Gastroesophageal sphincter (tissue), 4 donors: ENCODE measurements at regions not wholly inside any gene's neighbourhood (a gene's known extent, or its start where the extent isn't known, plus 50 kb on each side); places are given as distances from the start of the nearest gene placed in this dataset.

Experiments
- ATAC-seq: fragments of 150-250 bp; one replicate; pipeline ENCODE4 v1.9.1; 2016; ENCODE audit warnings: mild to moderate bottlenecking, moderate library complexity
- H3K27ac ChIP-seq, 4 donors: fragments of 200-600 bp; sonication (generic) in 3 of 4; 1 replicate in 3 of 4; 2 replicates in 1 of 4; pipeline ENCODE4 v1.5.1; 2016 to 2019
- H3K27me3 ChIP-seq: fragments of 200-600 bp; sonication (generic); one replicate; pipeline ENCODE4 v1.5.1; 2019
- H3K36me3 ChIP-seq, 2 donors: fragments of 200-600 bp; sonication (generic); one replicate each; pipeline ENCODE4 v1.5.1; 2019; ENCODE audit warnings: control low read depth in 1 of 2
- H3K4me1 ChIP-seq, 3 donors: fragments of 200-600 bp; sonication (generic); 1 replicate in 2 of 3; 2 replicates in 1 of 3; pipeline ENCODE4 v1.5.1; 2016 to 2019; ENCODE audit warnings: control low read depth in 2 of 3
- H3K4me3 ChIP-seq, 2 donors: fragments of 200-600 bp; sonication (generic); one replicate each; pipeline ENCODE4 v1.5.1; 2019; ENCODE audit warnings: mild to moderate bottlenecking in 1 of 2, moderate library complexity in 1 of 2
- H3K9me3 ChIP-seq, 3 donors: fragments of 200-600 bp; sonication (generic); one replicate each; pipeline ENCODE4 v1.5.1; 2017 to 2019; ENCODE audit warnings: control low read depth in 2 of 3
- CTCF ChIP-seq, 4 experiments: fragments of 200-600 bp in 2 of 4; fragments of 450-650 bp in 2 of 4; sonication (generic) in 1 of 4; IDR thresholded peaks; one replicate each; pipeline ENCODE4 v1.5.1; 2017 to 2019; ENCODE audit warnings: antibody characterized with exemption in 4 of 4, mild to moderate bottlenecking in 2 of 4, moderate library complexity in 2 of 4
- EP300 ChIP-seq: sonication (generic); formaldehyde crosslinking; IDR thresholded peaks from one replicate; pipeline ENCODE4 v1.6.1; 2017; ENCODE audit warnings: antibody characterized with exemption, mild to moderate bottlenecking
- POLR2A ChIP-seq, 2 donors: fragments of 450-650 bp; IDR thresholded peaks; one replicate each; pipeline ENCODE4 v1.6.1; 2017; ENCODE audit warnings: antibody characterized with exemption in 2 of 2, mild to moderate bottlenecking in 2 of 2, moderate library complexity in 1 of 2
- POLR2AphosphoS5 ChIP-seq: sonication (generic); formaldehyde crosslinking; IDR thresholded peaks from one replicate; pipeline ENCODE4 v1.6.1; 2017; ENCODE audit warnings: antibody characterized with exemption
- WGBS, 2 donors: methylation state at CpG; one replicate each; pipeline ENCODE4 v1.1.5; 2018; ENCODE audit warnings: low coverage in 1 of 2; 5-methylcytosine and 5-hydroxymethylcytosine counted together

DNA sequence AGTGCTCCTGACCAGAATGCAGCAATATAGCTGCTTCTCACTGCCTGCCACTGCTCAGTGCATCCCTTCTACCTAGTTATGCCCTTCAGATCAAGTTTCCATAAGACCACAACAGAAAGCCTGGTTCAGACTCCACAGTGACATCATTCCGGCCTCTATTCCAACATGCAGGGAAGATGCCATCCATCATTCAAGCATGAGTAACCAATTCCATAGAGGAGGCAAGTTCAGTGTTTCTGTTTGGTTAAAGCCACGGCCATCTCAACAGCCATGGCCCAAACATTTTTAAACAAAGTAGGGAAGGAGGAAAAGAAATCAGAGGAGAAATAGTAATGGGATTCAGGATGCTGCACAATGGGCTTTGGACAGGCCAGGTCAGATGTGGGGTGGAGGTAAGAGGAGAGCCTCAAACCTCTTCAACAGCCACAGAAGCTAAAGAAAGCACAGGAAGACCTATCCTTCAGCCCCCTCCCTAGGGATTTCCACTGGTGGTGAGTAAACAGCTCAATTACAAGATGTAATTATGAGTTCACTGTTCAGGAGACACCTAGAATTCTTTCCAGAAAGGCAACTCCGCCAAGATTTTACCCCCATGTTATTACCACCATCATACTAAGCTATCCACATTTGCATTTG lies 484.9 kb downstream of the SETD4 start:
- ATAC-seq, result no peak
- 83 to 85% methylated on average over 2 to 3 of the region's 3 CpGs for WGBS, 2 donors
- H3K27me3 ChIP-seq, result peaks cover 7% of the 10 kb centered on the region
- no peaks in the 10 kb centered on the region for H3K4me1 ChIP-seq
- H3K4me3 ChIP-seq, result no peak overlapping the region
- H3K27ac ChIP-seq, result no peak overlapping the region
- H3K36me3 ChIP-seq, result no peaks in the 10 kb centered on the region
- no peaks in the 10 kb centered on the region for H3K9me3 ChIP-seq
- no peak for TF ChIP-seq EP300
- TF ChIP-seq CTCF (IDR thresholded peaks at IDR 0.05), result no peak
- no peak for TF ChIP-seq POLR2A (IDR thresholded peaks at IDR 0.05)
- TF ChIP-seq POLR2AphosphoS5, result no peak

DNA sequence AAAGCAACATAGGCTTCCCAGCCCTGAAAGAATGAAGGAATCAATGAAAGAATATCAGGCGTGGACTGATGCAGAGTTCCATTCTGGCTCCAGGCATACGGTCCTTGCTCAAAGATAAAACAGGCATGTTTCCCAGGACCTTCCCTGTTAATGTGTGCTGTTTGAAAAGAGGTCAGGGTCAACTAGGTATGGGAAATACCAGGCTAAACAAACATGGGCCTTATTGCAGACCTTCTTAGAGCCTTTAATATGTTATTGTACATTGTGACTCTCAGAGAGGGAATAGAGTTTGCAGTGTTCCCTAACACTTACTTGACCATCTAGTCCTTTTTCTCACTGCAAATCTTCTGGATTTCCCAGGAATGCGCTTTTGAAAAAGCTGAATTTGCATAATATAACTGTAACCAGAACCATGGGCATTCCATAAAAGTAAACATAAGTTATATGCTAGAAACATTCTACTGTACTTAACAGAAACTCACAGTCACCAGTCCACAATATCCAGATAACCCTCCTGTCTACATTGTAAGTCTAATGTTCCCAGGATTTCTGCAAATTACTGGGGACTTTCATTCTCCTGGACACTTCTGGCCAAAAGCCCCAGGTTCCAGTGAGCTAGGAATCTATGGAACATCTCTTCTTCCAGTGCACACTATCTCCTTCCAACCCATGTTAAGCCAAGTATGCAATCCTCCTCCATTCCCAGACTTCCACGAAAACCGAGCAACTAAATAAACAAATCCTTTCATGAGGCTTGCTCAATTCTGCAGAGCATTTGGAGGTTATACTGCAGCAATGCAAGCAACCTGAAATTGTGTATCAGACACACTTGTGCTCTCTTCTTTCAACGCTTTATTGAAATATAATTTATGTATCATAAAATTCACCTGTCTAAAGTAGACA lies 486.6 kb downstream of the SETD4 start:
- no peak for ATAC-seq
- Histone ChIP-seq H3K27ac (no peak overlapping the region), H3K4me1 (no peaks in the 10 kb centered on the region), H3K4me3 (no peak overlapping the region), H3K27me3 (peaks cover 7% of the 10 kb centered on the region), H3K36me3 (no peaks in the 10 kb centered on the region), H3K9me3 (no peaks in the 10 kb centered on the region)
- WGBS, 2 donors, result 59 to 87% methylated on average over 4 to 6 of the region's 6 CpGs
- TF ChIP-seq POLR2A (IDR thresholded peaks at IDR 0.05), result no peak
- TF ChIP-seq POLR2AphosphoS5, result no peak
- no peak for TF ChIP-seq CTCF (IDR thresholded peaks at IDR 0.05)
- TF ChIP-seq EP300, result no peak

DNA sequence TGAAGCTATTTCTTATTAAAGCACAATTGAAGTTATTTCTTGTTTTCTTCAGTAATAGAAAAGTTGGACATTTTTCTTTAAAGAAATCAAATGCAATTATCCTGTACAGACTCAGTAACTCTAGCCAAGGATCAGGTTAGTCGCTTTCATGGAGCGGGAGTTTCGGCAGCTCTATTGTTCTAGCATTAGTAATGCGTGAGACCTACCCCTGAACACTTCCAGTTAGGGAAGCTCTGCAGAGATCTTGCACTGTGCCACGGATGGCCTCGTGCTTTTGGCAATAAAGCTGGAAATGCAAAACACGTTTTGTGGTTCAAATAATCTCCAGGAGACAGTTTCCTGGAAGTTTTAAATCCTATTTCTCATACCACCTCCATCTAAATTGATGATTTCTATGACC lies 488.4 kb downstream of the SETD4 start:
- no peak overlapping the region for H3K4me3 ChIP-seq
- TF ChIP-seq POLR2A (IDR thresholded peaks at IDR 0.05) (no peak), POLR2AphosphoS5 (no peak), CTCF (IDR thresholded peaks at IDR 0.05) (no peak), EP300 (no peak)
- H3K9me3 ChIP-seq, result peaks cover 0 to 1% (median 0%) of the 10 kb centered on the region in 3 donors
- ATAC-seq, result no peak
- H3K36me3 ChIP-seq, result no peaks in the 10 kb centered on the region
- WGBS, 2 donors, result 61 to 66% methylated on average over 7 of the region's 7 CpGs
- peaks cover 7% of the 10 kb centered on the region for H3K27me3 ChIP-seq
- no peak overlapping the region for H3K27ac ChIP-seq
- no peaks in the 10 kb centered on the region for H3K4me1 ChIP-seq

GRCh38 chr21:35568643-35569042 lies 491.7 kb downstream of the SETD4 start:
- H3K4me3 ChIP-seq, result no peak overlapping the region
- no peak overlapping the region for H3K27ac ChIP-seq
- 52 to 85% methylated on average over 2 to 3 of the region's 5 CpGs for WGBS, 2 donors
- no peaks in the 10 kb centered on the region for H3K36me3 ChIP-seq
- no peaks in the 10 kb centered on the region for H3K27me3 ChIP-seq
- peaks cover 0 to 5% (median 0%) of the 10 kb centered on the region in 3 donors for H3K9me3 ChIP-seq
- peaks cover 0 to 7% (median 0%) of the 10 kb centered on the region in 3 donors for H3K4me1 ChIP-seq
- TF ChIP-seq EP300 (no peak), POLR2AphosphoS5 (no peak), POLR2A (IDR thresholded peaks at IDR 0.05) (no peak), CTCF (IDR thresholded peaks at IDR 0.05) (no peak)
- ATAC-seq, result no peak
